Fibroblast of skin of left biceps (primary cell): ENCODE measurements at regions not wholly inside any gene's neighbourhood (a gene's known extent, or its start where the extent isn't known, plus 50 kb on each side); places are given as distances from the start of the nearest gene placed in this dataset.

ENCODE experiments used
- DNase-seq, 2 experiments: peaks; one replicate each; pipeline ENCODE4 v3.0.0-alpha.2; 2013; ENCODE audit warnings: low read depth in 2 of 2

DNA sequence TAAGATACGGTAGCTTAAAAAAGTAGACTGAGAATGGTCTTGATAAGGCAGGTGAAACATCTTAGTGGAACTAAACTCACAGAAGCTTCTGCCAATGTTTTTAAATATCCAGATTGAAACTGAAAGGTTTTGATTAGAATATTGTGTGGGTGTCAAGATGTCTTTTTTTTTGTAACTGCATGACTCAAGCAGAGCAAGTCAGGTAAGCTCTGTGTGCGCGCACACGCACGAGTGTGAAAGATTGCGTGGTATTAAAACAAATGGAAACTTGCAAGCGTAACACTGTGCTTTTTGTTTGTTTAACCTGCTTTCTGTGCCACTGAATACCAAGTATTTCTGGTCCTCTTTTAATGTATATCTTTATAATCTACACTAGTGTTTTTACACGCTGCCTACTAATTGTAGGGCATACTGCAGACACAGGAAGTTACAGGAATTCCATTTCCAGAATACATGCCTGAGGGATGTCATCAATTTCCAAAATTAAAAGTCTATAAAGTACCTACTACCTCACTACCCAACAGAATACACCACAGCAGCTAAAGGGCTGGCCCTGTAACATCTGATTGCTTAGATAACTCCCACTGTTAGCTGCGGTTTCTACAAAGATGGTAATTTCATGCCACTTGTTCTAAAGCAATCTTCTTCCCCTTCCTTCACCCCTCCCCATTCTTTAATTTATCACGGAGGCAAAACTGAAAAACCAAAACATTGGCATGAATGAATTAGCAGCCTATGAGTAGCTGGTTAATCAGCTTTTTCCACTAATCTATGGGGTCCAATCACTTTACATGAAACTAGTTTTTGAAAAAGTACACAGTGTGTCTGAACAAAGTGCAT, 472.8 kb downstream of the SHQ1 start:
- no peak for DNase-seq

DNA sequence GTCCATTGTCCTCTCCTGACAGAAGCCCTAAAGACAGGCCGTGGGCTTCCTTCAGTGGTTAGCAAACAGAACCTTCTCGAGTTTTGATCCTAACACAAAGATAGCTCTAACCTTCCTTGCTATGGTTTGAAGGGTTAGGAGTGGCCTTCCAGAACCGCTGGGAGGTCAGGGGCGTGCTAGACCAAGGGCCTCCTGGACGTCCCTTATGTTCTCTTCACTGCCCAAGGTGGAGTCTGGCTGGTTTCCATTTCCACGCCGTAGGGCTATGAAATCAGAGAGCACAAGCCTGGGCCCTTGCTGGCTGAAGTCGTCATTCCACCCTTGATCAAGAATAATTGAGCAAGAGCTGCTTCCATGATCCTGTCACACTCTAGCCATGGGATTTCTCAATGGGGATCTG, 475.1 kb downstream of the SHQ1 start:
- DNase-seq: no peak

DNA sequence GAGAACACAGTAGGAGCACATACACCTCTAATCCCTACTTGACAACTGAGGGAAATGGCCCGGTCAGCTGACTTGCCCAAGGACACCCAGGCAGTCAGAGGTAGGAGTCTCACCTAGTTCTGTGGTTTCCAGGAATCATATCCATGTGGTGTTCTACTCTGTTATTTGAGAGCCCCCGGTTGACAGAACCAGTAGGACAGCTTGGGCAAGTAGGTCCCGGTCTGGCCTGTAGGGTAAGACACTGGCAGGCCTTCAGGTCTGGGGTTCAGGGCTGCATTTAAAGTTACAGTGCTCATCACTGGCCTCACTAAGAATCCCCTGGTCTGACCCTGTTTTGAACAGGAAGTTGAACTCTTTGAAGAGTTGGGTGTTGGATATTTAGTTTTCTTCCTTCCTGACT, 476.1 kb downstream of the SHQ1 start:
- no peak for DNase-seq

DNA sequence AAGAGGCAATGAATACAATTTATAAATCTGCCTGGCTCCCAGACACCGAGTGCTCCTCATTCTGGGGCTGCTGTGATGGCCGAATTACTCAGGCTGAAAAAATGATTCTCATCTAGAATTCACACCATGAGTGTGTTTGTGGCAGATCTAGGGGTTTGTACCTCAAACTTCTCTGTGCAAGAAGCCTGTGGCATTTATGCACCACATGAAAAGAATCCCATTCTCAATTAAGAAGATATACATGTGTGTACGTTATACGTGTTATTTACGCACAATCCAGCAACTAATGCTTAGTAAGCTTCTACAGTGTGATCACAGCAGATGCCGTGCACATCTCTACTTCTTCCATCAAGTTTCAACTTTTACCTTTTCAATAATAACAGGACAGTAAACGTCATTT, 476.8 kb downstream of the SHQ1 start:
- no peak for DNase-seq

DNA sequence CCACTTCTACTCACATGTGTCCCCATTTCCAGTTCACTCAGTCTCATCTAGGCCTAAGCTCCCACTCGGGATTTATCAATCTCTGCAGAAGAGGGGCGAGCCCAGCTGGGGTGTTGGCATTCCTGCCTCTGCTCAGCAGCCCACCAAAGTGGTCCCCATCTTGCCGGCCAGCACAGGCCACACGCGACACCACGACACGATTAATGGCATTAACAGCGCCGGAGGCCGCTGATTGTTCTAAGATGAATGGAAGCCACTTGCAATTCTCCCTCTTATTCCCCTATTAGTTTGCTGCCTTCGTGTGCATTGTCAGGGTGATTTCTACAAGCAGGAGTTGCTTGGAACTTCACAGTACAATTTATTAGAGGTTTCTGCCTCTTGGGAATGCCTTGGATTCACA, 477.3 kb downstream of the SHQ1 start:
- no peak for DNase-seq

DNA sequence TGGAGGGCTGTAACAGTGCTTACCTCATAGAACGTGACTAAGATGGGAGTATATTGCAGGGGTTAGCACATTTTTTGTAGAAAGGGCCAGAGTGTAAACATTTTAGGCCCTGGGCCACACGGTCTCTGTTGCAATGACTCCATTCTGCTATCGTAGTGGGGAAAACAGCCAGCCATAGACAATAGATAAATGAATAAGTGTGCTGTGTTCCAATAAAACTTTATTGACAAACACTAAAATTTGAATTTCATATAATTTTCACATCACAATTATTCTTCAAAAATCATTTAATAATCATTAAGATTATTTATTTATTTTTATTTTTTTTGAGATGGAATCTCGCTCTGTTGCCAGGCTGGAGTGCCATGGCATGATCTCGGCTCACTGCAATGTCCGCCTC, 478.6 kb downstream of the SHQ1 start:
- DNase-seq: no peak

DNA sequence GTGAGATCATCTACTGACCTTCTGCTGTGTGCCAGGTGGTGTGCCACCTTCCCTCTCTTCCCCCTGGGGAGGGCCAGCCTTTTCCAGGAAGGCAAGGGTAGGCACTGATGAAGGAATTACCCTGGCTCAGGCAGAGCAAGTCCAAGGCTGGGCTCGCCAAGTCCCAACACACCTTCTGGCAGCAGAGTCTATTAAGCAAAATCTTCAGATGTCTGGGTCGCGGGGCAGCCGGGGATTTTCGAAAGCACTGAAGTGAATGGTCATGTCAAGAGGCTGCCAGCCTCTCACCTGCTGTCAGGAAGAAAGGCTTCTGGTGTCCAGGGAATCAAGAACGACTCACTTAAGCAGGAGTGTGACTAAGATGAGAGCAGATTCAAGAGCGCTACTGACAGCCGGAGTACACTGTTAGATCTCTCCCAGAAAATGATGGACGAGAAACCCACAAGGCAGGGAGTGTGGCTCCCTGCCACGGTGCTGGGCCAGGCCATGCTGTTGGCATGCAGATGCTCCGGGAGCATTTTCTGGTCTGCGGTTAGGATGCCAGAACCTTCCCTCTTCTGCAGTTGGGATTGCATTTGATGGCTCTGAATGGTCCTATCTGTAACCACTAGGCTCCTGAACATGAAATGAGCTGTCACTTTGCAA, 479.8 kb downstream of the SHQ1 start:
- DNase-seq: no peak

DNA sequence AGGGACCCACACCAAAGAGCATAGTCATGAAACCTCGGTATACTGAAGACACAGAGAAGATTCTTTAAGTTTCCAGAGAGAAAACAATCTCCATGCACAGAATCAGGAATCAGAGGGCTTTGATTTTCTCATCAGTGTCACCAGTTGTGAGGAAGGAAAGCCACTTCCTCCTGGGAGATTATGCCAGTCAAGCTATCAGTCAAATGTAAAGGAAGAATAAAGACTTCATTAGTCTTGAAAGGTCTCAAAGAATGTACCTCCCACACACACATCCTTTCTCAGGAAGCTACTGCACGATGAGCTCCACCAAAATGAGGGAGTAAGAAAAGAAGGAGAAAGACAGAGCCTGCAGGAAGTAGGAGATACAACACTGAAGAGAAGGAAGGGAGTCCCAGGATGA, 486.3 kb downstream of the SHQ1 start:
- no peak for DNase-seq

DNA sequence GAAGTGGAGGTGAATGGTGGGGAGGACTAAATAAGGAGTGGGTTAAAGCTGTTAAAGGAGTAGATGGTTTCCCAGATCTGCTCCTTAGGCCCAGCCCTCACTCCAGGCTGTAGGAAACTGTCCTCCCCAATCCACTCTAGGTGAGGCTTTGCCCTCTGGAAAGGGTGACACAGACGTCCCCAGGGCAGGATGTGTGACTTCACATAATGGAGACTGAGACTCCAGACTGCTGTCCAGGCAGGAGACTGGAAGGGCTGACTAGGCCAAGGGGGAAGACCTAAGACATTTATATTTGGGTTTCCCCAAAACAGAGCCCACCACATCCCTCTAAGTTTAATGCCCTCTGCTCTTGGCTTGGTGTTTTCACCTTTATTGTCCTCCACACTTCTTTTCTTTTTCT, 488.5 kb downstream of the SHQ1 start:
- no peak for DNase-seq

DNA sequence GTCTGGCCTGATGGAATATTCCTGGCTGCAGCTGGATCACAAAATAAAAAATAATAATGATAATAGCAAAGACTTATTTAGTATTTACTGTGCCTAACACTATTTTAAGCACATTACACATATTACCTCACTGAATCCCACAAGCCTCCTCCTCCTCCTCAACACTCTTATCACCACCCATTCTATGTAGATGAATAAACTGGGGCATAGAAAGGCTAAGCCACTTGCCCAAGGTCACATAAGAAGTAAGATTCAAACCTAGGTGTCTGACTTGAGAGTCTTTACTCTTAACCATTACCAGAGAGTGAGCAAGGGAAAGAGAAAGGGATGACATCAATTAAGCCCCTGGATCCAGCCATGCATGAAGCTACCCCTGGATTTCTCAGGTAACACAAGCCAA, 493.1 kb downstream of the SHQ1 start:
- no peak for DNase-seq

DNA sequence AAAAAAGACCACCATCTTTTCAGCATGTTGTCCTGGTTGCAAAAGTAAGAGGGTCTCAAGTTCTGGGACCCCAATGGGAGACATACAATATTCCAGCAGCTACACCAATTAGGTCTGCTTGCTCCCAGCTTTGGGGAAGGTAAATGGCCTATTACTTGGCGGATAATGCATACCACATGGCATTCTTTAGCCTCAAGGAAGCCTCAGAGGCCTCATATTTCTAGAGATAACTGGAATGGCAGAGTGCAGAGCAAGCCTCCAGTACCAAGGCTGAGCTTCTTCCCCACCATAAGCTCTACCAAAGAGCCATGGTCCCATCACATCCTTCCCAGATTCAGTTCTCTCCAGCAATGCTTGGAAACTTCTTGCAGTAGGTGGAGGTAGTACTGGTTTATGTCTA, 493.8 kb downstream of the SHQ1 start:
- no peak for DNase-seq

DNA sequence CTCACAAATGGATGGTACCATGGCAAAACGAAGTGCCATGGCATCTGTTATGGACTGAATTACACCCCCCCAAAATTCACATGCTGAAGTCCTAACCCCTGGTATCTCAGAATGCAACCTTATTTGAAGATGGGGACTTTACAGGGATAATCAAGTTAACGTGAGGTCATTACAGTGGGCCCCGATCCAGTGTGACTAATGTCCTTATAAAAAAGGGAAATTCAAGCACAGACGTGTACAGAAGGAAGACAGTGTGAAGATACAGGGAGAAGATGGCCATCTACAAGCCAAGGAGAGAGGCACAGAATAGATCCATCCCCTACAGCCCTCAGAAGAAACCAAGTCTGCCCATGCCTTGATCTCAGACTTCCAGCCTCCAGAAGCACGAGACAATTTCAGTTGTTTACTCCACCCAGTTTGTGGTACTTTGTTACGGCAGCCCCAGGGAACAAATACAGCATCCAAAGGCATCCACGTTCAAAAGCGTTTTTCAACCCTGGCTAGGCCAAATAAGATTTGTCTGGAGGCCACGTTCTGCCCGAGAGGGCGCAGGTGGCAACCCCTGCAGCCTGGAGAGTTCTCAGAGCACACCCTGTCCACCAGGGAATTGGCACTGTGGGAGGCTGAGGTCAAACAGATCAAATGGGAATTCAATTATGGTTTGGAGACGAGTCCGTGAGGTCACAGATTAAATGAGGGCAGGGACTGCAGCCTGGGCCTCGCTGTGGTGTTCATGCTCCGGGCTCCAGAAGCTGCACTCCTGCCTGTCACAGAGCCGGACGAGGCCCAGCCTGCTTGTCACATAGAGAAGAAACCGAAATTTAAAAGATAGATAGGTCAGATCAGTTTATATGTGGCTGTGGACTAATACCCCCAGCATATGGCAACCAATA, 494.8 kb downstream of the SHQ1 start:
- DNase-seq: no peak

DNA sequence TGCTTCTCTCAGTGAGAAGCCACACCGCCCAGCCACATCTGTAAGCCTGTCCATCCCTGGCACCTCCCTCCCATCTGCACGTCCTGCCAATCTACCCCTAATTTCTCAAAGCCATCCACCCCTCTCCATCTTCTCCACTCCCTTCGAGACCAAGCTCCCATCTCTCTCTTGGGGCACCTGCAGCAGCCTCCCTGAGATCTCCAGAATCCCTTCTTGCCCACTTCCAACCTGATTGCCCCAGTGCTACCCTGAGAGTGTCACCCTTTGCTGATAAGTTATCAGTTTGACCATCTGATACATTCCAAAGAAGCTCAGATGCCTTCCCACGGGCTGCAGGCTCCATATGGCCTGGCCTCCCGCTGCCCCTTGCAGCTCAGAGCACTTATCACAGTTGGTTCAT, 496.1 kb downstream of the SHQ1 start:
- DNase-seq: no peak

DNA sequence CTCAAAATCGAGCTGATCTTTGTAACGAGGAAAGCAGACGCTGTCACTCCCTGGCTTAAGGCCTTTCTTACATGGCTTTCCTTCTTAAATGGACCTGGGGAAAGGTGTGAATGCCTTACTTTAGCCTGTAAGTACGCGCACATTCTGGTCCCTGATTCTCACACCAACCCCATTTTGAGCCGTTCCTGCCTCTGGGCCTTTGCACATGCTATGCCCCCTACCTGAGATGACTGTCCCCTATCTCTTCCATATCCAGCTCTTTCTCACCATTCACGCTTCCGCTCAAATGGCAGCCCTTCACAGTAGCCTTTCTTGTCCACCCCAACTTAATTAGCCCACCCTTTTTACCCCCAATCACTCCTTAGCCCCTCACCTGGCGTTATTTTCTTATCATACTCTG, 496.7 kb downstream of the SHQ1 start:
- DNase-seq: no peak

DNA sequence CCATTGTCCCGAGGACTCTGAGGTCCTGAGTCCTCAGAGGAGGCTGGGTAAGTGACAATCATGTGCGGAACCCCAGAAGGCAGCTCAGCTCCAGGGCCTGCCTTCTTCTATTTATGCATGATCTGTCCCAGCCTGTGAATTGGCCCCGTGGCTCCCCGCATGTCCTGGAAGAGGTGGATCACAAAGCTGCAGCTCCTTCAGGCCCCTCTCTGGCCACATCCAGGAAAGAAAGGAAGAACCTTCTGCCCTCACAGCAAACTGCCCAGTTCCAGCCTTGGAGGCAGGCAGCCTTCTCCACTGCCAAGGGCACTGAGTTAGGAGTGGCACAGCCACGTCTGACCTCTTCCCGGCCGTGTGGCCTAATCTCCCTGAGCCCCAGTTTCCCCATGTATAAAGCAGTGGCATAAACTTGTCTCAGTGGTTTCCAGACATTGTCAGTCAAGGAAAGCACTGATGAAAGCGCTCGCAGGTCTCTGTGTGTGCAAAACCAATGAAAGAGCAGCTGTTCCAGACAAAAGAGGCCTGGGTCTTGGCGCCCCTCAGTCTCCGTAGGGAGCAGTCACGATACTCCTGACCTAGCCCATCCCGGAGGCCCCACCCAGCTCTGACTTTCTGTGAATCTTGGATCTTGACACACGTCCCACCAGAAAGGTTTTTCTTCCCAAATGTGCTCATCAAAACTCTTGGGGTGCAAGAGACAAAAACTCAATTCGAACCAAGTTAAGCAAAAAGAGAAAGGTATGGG, 497.3 kb downstream of the SHQ1 start:
- DNase-seq: no peak

DNA sequence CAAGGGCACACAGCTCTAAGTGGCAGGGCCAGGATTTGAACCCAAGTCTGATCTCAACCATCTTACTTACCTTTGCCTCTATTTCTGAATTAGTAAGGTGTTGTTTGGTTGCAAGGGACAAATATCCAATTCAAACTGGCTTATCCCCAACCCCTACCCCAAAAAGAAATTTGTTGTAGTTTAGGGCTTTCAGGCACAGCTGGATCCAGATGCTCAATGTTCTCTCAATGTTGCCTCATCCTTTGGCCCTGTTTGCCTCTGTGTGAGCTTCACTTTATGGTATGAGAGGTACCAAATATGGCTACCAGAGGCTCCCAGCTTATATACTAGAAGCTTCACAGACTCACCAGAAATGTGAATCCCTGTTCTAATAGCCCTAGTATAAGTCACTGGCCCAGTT, 499.9 kb downstream of the SHQ1 start:
- DNase-seq: no peak

DNA sequence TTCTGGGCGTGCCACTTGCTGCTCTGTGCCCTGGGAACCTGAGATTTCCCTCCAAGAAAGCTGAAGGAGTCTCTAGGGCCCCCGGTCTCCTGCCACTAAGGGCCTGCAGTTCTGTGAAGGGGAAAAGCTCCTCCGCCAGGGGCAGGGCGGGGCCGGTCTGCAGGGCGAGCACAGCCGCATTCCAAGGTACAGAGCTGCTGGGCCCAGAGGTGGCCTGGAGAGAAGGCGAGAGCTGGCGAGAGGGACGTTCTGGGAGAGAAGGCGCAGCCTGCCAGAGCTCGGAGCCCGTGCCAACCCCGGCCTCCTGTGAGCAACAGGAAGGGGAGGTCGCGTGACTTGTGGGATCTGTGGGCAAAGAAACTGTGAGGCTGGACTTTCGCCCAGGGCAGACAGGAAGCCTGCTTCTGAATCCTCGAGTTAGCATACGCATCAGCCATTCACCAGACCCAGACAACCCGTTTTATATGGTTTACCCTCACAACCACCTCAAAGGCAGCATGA, 500.4 kb downstream of the SHQ1 start:
- DNase-seq: no peak

DNA sequence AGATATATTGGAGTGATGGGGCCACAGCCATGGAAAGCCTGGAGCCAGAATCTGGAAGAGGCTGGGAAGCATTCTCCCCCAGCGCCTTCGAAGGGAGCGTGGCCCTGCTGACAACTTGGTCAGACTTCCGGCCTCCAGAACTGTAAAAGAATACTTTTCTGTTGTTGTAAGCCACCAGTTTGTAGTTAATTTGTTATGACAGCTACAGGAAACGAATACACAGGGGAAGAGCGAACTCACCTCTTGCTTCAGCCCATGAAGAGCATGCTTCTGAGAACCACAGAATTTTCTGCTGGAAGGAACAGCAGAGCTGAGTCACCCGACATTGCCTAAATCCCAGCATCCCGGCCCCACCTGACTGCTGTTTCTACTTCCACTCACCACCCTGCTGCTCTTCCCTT, 501.7 kb downstream of the SHQ1 start:
- peak; percentile 97 for DNase-seq

DNA sequence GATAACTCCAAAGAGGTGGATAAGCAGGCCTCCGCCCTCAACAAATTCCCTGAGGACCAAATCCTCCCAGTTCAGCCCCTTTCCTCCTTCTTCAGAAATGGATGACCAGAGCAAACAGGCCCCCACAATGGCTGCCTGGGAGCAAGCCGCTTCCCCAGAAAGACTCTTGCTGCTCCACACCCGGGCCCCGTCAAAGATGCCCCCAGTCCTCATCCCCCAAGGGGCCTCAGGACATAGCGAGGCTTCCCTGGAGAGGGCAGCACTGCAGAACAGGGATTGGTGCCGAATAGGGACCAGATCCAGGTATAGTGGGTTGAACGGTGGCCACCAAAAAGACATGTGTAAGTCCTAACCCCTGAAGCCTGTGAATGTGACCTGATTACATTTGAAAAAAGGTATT, 502.3 kb downstream of the SHQ1 start:
- no peak for DNase-seq

DNA sequence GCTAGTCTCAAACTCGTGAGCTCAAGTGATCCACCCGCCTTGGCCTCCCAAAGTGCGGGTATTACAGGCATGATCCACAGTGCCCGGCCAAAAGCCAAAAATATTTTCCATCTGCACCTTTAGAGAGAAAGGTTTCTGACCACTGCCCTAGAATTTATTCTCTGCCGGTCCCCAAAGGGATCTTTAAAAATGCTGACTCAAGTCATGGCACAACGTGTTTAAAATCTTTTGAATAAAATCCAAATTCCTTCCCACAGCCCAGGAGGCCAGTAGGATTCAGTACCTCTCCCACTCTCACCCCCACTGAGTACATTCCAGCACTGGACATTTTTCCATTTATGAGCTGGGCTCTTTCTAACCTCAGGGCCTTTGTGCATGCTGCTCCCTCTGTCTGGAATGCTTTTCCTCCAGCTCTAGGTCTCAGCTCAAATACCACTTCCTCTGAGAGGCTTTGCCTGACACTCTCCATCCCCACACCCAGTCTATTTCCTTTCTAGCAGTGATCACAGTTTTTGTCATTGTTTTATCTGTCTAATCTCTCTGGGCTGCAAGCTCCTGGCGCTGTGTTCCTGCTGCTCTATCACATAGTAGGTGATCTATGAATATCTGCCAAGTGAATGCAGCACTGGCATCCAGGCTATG, 502.9 kb downstream of the SHQ1 start:
- no peak for DNase-seq

DNA sequence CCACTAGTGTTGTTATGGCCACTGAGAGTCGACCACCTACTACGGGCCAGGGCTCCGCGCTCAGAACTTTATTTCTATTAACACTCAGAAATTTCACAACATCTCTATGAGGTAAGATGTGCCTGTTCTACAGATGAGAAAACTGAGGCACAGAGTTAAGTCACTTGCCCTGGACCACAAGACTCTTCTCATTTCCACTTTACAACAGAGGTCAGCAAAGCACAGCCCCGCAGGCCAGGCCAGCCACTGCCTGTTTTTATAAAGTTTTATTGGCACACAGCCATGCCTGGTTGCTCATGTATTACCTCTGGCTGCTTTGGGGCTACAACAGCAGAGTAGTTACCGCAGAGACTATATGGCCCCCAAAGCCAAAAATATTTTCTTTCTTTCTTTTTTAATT, 503.6 kb downstream of the SHQ1 start:
- no peak for DNase-seq
